ENCODE measurements at regions not wholly inside any gene's neighbourhood (a gene's known extent, or its start where the extent isn't known, plus 50 kb on each side); places are given as distances from the start of the nearest gene placed in this dataset.

GRCh38 chr7:26543340-26543739, 251.7 kb downstream of the SNX10 start:
- Histone ChIP-seq H3K27ac (no peak overlapping the region), H3K4me2 (no peak overlapping the region), H3K4me1 (no peaks in the 10 kb centered on the region), H3K4me3 (no peak overlapping the region), H3K9me3 (0 out of 3 replicates have a peak, but pooled peaks cover 2% of the 10 kb centered on the region)
- no peak for ATAC-seq
- DNase-seq (ENCODE audit: low read depth in 1 of 2, low spot score in 1 of 2), result no peak
- FAIRE-seq, result no peak
- WGBS (ENCODE audit: missing lambda C conversion rate), result 34% methylated on average over 10 of the region's 10 CpGs
- ChIA-PET CTCF (no interaction called here), POLR2A (no interaction called here)
- TF ChIP-seq POLR2A (IDR thresholded peaks at IDR 0.05; ENCODE audit: low read length) (no peak), HEYL (CRISPR knock-in tag; IDR thresholded peaks at IDR 0.05) (no peak), TP53 (CRISPR knock-in tag; IDR thresholded peaks at IDR 0.05) (no peak), RAD21 (conservative IDR thresholded peaks at IDR 0.05 in 1 of 2, IDR thresholded peaks at IDR 0.05 in 1 of 2) (no peak), NPAS2 (CRISPR knock-in tag; IDR thresholded peaks at IDR 0.05; ENCODE audit: borderline replicate concordance) (no peak), SREBF2 (IDR thresholded peaks at IDR 0.05) (no peak), RCOR1 (IDR thresholded peaks at IDR 0.05; ENCODE audit: low read depth, low read length) (no peak), ELK1 (IDR thresholded peaks at IDR 0.05; ENCODE audit: low read depth, low read length) (no peak)
- TF ChIP-seq, protein P1, sequence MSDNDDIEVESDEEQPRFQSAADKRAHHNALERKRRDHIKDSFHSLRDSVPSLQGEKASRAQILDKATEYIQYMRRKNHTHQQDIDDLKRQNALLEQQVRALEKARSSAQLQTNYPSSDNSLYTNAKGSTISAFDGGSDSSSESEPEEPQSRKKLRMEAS (IDR thresholded peaks at IDR 0.05), result no peak

DNA sequence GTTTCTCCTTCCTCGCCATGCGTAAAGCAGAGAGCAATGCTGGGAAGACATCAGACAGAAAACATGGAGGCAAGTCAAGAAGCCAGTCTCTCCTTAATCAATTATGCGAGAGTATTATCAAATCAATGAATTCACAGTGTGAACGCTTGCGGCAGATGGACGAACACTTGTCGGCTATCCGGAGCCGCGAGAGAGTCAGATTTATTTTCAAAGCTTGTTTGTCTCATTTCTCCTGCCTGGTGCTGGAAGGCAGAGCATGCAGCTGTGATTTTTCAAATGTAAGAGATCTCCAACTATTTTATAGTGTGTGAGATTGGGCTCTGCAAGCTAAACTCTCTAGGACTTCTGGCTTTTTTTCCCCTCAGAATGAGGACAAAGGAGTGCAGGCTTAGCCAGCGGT, 252.3 kb downstream of the SNX10 start:
- 82% methylated on average over 11 of the region's 11 CpGs for WGBS (ENCODE audit: missing lambda C conversion rate)
- ATAC-seq, result no peak
- H3K4me3 ChIP-seq, result no peak overlapping the region
- no peaks in the 10 kb centered on the region for H3K4me1 ChIP-seq
- H3K9me3 ChIP-seq, result 0 out of 3 replicates have a peak, but pooled peaks cover 2% of the 10 kb centered on the region
- H3K4me2 ChIP-seq, result no peak overlapping the region
- POLR2A ChIA-PET, result no interaction called here
- CTCF ChIA-PET, result no interaction called here
- DNase-seq (ENCODE audit: low read depth in 1 of 2, low spot score in 1 of 2), result no peak
- no peak for TF ChIP-seq CHD4 (IDR thresholded peaks at IDR 0.05; ENCODE audit: borderline replicate concordance)
- no peak for TF ChIP-seq JUN (IDR thresholded peaks at IDR 0.05)
- no peak for TF ChIP-seq ZFP36 (IDR thresholded peaks at IDR 0.05; ENCODE audit: borderline replicate concordance, partially characterized antibody)
- no peak for TF ChIP-seq ZNF302 (CRISPR knock-in tag; IDR thresholded peaks at IDR 0.05)
- no peak for TF ChIP-seq RFX5 (IDR thresholded peaks at IDR 0.05)
- no peak overlapping the region for H3K27ac ChIP-seq
- FAIRE-seq, result no peak

- WGBS (ENCODE audit: missing lambda C conversion rate), result 53% methylated on average over 13 of the region's 13 CpGs
- Histone ChIP-seq H3K4me2 (no peak overlapping the region), H3K4me1 (no peaks in the 10 kb centered on the region), H3K9me3 (0 out of 3 replicates have a peak, but pooled peaks cover 2% of the 10 kb centered on the region), H3K27ac (no peak overlapping the region), H3K4me3 (no peak overlapping the region)
- ATAC-seq (no peak), FAIRE-seq (no peak), DNase-seq (ENCODE audit: low read depth in 1 of 2, low spot score in 1 of 2) (no peak)
- CTCF ChIA-PET, result interaction anchor here (0.8 to 1.8 kb wide), 4 partner anchors 10 to 177 kb away, joined by 3 to 6 read pairs (median 4); no protein-coding TSS in a partner anchor
- TF ChIP-seq JUN (IDR thresholded peaks at IDR 0.05), result no peak
- POLR2A ChIA-PET, result no interaction called here
Measured at GRCh38 chr7:26546508-26547053, 254.9 kb downstream of the SNX10 start.

- ChIA-PET CTCF (interaction anchor here (0.9 to 1.8 kb wide), 3 partner anchors 10 to 120 kb away, joined by 4 to 6 read pairs (median 4); no protein-coding TSS in a partner anchor), POLR2A (no interaction called here)
- ATAC-seq (no peak), DNase-seq (ENCODE audit: low read depth in 1 of 2, low spot score in 1 of 2) (no peak), FAIRE-seq (no peak)
- WGBS (ENCODE audit: missing lambda C conversion rate), result 48% methylated on average over 3 of the region's 3 CpGs
- no peak overlapping the region for H3K4me3 ChIP-seq
- H3K4me2 ChIP-seq, result no peak overlapping the region
- H3K27ac ChIP-seq, result no peak overlapping the region
- 0 out of 3 replicates have a peak, but pooled peaks cover 2% of the 10 kb centered on the region for H3K9me3 ChIP-seq
- TF ChIP-seq FOSB (CRISPR knock-in tag; IDR thresholded peaks at IDR 0.05), result no peak
- no peak for TF ChIP-seq GATA3 (IDR thresholded peaks at IDR 0.05; ENCODE audit: borderline replicate concordance)
- no peak for TF ChIP-seq MYC (IDR thresholded peaks at IDR 0.05; ENCODE audit: borderline replicate concordance, low read length)
- no peak for TF ChIP-seq HOXB5 (CRISPR knock-in tag; IDR thresholded peaks at IDR 0.05)
- no peak for TF ChIP-seq RARB (CRISPR knock-in tag; IDR thresholded peaks at IDR 0.05)
- TF ChIP-seq NFE2L2 (conservative IDR thresholded peaks at IDR 0.05; ENCODE audit: low read length), result no peak
- TF ChIP-seq, protein P1 (IDR thresholded peaks at IDR 0.05), result no peak
- TF ChIP-seq, protein P2, sequence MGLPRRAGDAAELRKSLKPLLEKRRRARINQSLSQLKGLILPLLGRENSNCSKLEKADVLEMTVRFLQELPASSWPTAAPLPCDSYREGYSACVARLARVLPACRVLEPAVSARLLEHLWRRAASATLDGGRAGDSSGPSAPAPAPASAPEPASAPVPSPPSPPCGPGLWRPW (IDR thresholded peaks at IDR 0.05), result no peak
- TF ChIP-seq, protein P3, sequence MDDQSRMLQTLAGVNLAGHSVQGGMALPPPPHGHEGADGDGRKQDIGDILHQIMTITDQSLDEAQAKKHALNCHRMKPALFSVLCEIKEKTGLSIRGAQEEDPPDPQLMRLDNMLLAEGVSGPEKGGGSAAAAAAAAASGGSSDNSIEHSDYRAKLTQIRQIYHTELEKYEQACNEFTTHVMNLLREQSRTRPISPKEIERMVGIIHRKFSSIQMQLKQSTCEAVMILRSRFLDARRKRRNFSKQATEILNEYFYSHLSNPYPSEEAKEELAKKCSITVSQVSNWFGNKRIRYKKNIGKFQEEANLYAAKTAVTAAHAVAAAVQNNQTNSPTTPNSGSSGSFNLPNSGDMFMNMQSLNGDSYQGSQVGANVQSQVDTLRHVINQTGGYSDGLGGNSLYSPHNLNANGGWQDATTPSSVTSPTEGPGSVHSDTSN (IDR thresholded peaks at IDR 0.05), result no peak
- TF ChIP-seq HOXA7 (CRISPR knock-in tag; IDR thresholded peaks at IDR 0.05), result no peak
- TF ChIP-seq SMC3 (IDR thresholded peaks at IDR 0.05), result no peak
- TF ChIP-seq KDM5A (IDR thresholded peaks at IDR 0.05), result no peak
- no peak for TF ChIP-seq JUNB (IDR thresholded peaks at IDR 0.05)
- TF ChIP-seq MAFK (IDR thresholded peaks at IDR 0.05; ENCODE audit: partially characterized antibody), result no peak
- TF ChIP-seq EHF (CRISPR knock-in tag; IDR thresholded peaks at IDR 0.05), result no peak
- TF ChIP-seq EHMT2 (IDR thresholded peaks at IDR 0.05; ENCODE audit: low read depth), result no peak
- TF ChIP-seq ATOH8 (CRISPR knock-in tag; IDR thresholded peaks at IDR 0.05; ENCODE audit: low read depth), result no peak
- H3K4me1 ChIP-seq, result no peaks in the 10 kb centered on the region
Measured at GRCh38 chr7:26547156-26547555, 255.5 kb downstream of the SNX10 start.

Data from A549 (cell line).